ENCODE measurements at regions not wholly inside any gene's neighbourhood (a gene's known extent, or its start where the extent isn't known, plus 50 kb on each side); places are given as distances from the start of the nearest gene placed in this dataset.

- TF ChIP-seq CTCF (conservative IDR thresholded peaks at IDR 0.05; ENCODE audit: low read depth, low read length): no peak
- TF ChIP-seq EZH2 (IDR thresholded peaks at IDR 0.05; ENCODE audit: borderline replicate concordance, low read depth, low read length, poor library complexity, severe bottlenecking): no peak
These were observed 882.4 kb upstream of the FAM98A start for GRCh38 chr2:34481542-34481941.
